Left kidney (tissue), 1 donor: ENCODE measurements at regions not wholly inside any gene's neighbourhood (a gene's known extent, or its start where the extent isn't known, plus 50 kb on each side); places are given as distances from the start of the nearest gene placed in this dataset.

Source experiments
- DNase-seq: peaks from one replicate; pipeline ENCODE4 v3.0.0-alpha.2; 2013

DNA sequence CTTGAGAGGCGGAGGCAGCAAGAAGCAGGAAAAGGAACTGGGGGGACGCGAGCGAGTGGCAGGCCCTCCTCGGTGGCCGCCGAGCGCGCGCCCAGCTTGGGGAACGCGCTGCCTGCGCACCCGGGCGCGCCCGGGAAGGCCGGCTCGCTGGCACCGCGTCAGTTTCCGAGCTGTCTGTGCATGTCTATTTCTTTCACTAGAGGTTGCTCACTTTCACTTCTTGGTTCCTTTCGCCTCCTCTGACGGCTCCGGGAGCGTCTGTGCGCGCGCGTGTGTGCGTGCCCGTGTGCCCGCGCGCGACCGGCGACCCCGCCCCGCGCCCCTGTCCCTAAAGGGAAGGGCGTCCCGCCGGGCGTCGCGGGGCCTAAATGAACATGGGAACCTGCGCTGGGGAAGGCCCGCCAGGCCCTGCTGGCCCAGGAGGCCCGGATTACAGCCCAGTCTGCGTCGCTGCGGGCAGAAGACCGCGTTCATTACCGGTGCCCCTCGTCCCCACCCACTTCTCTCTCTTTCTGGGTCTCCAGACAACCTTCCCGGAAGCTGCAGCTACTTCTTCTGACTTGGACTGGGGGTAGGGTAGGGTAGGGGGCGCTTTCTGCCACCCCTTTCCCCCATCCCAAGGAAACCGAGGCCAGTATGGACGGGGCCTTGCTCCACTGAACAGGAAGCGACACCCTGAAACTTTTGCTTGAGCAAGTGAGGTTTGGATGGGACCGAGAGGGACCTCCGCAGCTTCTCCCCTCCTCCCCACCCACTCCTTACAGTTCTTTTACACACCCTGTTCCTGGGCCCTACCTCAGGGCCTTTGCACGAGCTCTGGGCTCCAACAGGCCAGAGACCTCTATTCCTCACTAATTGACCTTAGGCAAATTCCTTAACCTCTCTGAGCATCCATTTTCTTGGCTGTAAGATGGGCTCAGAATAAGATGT is 205.8 kb upstream of the IER5L start:
- DNase-seq = peak; percentile 71

DNA sequence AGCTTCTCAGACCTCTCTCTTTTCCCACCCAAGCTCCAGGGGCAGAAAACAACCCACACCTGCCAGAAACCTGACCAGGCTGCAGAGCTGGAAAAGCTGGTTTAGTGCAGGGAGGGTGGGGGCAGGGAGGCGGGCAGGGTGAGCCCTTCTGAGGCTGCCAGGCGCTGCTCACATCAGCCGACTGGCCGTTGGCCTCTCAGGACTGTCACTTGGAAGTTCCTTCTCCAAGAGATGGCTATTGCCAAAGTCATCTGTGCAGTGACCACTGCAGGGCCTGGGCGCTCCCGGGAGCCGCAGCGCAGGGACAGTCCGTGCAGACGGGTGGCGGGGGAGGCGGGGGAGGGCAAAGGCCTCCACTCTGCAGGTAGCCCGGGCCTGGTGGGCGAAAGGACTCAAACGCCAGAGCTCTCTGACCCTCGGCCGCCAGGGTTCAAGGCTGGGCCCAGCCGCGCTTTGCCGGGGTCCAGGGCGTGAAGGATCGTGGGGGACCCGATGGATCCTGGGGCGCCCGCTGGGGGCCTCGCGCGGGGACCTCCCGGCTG is 205.0 kb upstream of the IER5L start:
- DNase-seq = no peak

DNA sequence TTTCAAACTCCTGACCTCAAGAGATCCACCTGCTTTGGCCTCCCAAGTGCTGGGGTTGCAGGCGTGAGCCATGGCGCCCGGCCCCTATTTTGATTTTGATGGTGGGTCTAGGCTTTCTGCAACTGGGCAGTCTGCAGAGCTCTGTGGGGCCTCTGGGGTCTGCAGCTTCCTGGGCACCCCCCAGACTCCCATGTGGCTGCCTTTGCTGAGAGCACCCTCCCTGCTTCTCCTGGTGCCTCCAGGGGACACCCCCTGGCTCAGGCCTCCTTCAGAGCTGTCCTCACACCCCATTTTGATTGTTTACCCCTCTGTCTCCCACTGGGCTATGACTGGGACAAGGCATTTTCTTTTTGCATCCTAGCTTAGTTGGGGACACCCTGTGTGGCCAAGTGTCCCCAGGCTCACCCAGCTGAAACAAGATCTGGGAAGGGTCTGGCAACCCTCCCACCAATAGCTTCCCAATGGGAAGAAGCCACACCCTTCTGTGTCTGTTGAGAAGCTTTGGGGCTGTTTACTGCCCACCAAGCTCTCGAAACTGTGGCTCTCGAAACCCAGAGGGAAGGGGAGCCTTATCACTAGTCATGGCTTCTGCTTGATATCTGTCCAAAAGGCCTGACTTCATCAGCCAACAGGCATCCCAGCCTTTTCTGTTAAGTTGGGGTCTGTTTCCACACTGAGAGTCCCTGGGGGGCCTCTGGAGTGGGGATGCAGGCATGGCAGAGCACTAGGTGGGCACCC is 204.4 kb upstream of the IER5L start:
- DNase-seq = no peak

DNA sequence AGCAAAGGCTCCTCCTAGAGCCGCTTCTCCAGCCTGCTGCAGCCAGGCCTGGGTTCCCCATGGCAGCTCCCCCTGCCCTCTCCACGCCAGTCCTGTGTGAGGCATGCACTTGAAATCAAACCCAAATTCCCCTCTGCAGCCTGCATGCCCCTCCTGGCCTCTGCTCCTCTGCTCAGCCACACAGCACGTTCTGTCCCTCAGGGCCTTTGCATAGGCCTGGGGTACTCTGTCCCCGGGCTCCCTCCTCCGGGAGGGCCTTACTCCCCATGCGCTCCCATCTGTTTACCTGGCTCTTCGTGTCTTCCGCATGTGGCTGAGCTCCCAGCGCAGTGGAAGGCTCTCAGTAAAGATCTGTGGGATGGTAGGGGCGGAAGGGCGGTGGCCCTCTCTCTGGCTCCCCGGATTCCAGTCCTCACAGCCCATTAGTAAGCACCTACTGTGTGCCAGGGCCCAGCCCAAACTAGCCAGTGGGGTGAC is 203.5 kb upstream of the IER5L start:
- no peak for DNase-seq

DNA sequence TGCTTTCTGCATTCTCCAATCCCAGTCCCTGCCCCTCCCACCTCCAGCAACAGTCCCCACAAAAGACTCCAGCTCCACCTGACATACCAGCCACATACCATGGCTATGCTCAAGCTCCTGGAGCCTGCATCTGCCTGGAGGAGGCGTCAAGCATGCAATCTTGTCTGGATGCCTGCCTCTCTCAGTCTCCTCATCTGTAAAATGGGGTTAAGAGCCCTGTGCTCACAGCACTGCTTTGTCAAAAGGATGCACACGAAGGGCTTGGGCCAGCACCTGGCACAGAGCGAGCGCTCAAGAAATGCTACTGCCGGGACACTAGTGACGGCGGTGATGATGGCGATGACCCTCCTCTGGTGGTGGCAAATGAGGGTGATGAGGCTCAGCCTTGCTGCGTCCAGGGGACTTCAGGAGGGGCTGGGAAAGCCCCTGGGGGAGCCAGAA is 202.9 kb upstream of the IER5L start:
- DNase-seq = no peak

DNA sequence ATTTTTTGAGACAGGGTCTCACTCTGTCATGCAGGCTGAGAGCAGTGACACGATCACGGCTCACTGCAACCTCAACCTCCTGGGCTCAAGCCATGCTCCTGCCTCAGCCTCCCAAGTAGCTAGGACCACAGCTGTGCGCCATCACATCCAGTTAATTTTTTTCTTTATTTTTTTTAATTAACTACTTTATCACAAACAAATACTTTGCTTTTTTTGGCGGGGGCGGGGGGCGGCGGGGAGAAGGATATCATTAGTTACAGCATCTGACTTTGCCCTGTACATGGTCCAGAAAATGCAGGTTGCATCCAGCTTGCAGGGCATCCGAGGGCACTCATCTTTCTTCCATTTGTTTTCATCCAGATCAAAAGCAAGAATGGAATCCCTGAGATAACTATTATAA is 201.8 kb upstream of the IER5L start:
- DNase-seq = no peak

DNA sequence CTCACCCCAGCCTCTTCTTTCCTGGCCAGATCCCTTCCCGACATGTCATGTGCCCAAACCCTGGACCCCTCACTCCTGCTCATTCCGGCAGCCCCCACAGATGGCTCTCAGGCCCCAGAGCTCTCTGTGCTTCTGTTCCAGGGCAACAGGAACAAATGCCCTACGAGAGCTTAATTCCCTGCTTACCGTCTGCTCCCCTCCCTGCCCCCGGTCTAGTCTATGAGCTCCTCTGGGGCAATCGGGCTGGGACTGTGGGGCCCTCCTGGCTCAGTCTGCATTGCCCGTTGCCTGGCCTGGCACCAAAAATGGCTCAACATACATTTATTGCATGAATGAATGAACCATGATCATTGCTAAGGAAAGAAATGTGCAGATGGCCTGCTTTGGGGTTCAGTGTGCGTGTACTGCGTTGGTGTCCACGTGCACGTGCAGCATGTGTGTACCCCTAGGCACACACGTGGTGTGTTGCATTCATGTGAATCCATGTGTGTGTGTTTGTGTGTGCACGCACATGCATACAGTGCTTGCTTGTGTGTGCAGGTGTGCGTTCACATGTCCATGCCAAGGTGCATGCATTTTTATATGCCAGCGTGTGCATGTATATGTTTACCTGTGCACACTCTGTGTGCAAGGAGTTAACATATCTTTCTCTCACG is 201.2 kb upstream of the IER5L start:
- no peak for DNase-seq

DNA sequence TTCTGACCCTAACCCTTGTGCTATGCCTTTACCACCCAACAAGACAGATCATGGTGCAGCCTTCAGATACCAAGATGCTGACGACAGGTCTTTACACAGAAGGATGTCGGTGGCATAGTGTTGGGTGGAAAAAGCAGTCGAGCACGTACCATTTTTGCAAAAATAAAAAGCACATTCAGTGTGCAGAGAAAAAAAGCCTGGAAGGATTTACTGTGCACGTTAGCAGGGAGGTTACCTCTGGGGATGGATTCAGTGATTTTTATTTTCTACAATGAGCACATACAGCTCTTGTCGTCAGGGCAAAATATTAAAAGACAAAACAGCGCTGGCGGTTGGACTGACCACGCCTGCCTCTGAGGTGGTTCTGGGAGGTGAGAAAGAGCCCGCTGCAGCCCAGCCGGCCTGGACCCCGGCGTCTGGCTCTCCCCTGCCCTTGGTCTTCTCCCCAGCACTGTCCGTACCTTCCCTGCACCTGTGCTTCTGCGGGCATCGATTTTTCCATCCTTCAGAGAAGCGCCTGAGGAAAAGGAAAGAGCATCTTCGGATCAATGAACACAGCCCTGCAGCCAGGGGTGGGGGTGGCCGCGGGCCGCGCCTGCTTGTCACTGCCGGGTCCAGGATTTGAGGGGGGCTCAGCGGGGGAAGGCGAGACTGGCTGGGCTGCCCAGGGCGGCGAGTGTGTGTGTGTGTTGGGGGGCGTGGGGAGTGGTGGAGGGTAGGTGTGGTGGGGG is 200.0 kb upstream of the IER5L start:
- DNase-seq = no peak

DNA sequence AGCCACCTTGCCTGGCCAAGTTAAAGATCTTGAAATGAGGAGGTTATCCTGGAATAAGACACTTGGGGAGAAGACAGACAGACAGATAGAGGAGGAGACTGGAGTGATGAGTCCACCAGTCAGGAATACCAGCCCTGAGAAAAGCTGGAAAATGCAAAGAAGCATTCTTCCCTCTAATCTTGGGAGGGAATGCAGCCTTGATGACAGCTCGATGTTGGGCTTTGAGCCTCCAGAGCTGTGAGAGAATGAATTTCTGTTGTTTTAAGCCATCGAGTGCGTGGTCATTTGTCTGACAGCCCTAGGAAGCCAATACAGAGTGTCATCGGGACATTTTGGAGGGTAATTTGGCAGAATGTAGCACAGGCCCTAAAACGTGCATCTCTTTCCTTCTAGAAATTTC is 199.1 kb upstream of the IER5L start:
- DNase-seq = no peak

DNA sequence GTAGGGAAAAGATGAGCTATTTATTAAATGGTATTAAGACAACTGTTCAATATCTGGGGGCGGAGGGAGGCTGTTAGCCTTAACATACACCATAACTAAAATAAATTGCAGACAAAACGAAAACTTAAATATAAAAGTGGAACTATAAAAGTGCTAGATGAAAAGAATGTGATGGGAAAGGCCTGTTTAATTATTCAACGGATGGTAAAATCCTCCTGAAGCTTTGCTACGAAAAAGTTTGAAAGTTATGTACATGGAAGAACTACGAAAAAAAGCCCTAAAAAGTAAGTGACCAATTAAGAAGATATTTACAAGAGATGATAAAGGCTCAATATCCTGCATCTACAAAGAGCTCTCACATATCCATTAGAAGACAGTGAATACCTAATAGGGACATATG is 197.8 kb upstream of the IER5L start:
- no peak for DNase-seq

DNA sequence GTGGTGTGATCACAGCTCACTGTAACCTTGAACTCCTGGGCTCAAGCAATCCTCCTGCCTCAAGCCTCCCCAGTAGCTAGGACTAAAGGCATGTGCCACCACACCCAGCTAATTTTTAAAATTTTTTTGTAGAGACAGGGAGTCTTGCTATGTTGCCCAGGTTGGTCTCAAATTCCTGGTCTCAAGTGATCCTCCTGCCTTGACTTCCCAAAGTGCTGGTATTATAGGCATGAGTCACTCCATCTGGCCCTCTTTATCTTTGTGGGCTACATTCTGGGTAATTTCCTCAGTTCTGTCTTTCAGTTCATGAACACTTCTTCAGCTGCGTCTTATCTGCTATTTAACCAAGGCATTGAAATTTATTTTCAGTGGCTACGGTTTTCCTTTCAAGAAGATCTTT is 196.6 kb upstream of the IER5L start:
- no peak for DNase-seq

DNA sequence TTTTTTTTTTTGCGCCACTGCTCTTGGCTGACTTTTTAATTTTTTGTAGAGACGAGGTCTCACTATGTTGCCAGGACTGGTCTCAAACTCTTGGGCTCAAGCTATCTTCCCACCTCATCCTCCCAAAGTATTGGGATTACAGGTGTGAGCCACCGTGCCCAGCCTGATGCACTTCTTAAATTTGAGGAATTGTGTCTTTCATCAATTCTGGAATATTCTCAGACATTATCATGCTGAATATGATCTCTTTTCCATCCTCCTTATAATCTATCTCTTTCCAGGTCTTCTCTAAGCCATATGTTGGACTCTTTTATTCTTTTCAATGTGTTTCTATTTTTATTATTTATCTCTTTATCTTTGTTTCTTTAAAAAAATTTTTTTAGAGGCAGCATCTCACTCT is 196.2 kb upstream of the IER5L start:
- DNase-seq = no peak

DNA sequence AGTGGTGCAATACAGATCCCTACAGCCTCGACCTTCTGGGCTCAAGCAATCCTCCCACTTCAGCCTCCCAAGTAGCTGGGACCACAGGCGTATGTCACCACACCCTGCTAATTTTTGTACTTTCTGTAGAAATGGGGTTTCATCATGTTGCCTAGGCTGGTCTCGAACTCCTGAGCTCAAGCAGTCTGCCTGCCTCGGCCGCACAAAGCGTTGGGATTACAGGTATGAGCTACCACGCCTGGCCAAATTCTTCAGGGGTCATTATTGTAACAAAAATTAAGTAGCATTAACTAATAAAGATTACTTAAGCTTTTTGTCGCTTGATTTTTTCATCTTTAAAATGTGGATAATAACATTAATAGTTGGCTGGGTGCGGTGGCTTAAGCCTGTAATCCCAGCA is 195.3 kb upstream of the IER5L start:
- no peak for DNase-seq

DNA sequence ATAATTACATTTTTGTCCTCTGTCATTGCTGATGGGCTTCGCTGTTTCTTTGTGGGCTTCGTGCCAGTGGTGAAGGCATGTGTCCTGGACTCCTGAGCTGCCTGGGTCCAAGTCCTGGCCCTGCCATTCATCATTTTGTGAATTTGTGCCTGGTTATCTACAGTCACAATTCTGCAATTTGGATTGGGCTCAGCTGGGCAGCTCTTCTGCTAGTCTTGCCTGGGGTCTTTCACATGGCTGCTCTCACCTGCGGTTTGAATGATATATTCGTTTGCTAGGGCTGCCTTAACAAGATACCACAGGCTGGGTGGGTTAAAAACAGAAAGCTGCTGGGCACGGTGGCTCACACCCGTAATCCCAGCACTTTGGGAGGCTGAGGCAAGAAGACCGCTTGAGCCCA is 192.7 kb upstream of the IER5L start:
- DNase-seq = no peak

DNA sequence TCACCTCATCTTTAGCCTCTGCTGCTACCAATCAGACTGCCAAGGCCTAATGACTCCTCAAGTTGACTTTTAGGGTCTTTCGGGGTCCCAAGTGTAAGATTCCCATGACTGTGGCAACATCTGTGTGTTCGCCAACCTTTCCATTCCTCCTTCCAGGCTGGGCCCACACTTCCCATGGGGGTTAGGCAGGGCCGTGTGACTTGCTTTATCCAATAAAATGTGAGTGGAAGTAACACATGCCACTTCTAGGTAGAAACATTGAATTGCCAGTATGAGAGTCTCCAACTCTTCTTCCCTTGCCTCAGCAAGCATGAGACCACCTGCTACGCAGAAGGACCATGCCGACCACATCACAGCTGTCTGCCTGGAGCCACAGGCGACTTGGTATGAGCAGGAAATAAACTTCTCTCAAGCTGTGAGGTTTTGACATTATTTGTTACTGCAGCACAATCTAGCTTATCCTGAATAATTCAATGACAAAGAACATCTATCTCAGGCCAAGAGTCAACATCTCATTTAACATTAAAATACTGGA is 190.4 kb upstream of the IER5L start:
- DNase-seq = no peak

DNA sequence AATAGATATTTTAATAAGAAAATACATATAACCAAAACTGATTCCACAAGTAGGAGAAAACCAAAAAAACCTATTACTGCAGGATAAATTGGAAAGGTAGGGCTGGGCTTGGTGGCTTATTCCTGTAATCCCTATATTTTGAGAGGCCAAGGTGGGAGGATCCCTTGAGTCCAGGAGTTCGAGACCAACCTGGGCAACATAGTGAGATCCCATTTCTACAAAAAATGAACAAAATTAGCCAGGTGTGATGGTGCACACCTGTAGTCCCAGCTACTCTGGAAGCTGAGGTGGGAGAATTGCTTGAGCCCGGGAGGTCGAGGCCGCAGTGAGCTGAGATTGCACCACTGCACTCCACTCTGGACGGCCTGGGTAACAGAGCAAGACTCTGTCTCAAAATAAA is 189.2 kb upstream of the IER5L start:
- DNase-seq = no peak

DNA sequence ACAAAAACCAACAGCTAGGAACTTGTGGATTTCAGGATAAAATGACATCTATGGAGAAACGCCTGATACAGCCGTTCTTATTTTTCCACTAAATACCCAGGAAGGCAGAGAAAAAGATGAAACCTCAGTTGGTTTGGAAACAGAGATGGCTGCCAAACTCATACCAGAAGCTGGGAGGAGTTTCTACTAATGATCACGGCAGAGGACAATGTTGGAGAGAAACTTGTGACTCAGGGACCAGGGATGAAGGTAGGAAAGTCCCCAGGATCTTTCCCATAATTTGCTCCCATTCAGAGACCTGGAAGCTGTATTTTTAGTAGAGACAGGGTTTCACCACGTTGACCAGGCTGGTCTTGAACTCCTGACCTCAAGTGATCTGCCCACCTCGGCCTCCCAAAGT is 187.1 kb upstream of the IER5L start:
- no peak for DNase-seq

DNA sequence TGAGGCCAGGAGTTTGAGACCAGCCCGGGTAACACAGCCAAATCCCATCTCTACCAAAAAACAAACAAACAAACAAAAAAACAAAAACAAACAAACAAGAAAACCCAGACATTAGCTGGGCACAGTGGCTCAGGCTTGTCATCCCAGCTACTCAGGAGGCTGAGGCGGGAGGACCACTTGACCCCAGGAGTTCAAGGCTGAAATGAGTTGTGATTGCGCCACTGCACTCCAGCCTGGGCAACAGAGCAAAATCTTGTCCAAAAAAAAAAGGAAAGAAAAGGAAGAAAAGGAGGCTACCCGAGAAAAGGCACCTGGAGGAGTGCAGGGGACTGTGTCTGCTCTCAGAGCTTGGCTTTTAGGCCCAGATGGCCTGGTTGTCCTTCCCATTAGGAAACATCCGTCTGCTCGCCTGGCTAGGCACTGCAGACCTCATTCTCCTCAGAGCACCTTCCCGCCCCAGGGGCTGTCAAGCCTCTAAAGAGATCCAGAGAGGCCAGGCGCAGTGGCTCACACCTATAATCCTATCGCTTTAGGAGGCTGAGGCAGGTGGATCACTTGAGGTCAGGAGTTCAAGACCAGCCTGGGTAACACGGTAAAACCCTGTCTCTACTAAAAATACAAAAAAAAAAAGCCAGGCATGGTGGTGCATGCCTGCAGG is 185.3 kb upstream of the IER5L start:
- no peak for DNase-seq

DNA sequence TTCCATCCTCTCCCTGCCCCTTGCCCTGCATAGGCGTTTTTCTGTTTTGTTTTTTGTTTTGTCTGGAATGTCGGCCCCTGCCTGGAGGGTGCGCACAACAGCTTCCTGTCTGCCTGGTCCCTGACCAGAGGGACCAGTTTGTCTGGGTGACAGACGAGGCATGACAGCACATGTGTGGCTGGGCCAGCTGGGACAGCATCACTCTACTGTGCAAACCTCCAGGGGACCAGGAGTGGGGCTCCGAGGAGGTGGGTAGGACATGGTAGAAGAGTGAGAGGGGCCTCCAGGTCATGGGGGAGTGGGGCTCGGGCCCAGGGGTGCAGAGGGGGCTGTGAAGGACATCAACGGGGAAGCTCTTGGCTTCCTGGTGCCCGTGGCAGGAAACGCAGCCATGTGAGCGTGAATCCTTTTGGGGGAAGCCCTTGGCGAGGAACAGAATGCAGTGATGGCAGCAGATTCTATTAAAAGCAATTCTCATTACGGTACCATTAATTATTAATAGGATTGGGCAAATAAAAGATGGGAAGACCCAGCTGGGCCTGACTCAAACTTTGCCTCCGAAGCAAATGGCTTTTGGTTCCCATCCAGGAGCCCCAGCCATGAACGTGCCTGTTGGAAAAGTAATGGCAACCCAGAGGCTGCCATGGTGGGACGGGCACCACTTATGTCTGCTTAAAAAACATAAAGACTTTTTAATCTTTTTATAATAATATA is 184.4 kb upstream of the IER5L start:
- DNase-seq = no peak

DNA sequence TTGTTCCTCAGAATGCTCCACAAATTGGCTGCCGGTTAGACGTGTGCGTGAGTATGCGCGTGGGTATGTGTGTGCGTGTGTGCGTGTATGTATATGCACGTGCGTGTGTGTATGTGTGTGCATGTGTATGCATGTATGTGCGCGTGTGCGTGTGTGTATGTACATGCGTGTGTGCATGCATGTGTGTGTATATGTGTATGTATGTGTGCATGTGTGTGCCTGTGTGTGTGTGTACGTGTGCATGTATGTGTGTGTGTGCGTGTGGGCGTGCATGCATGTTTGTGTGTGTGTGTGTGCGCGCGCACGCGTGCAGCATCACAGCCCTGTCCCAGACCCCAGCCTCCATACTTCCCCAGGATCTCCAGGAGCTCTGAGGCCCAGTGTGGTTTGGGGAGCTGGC is 183.1 kb upstream of the IER5L start:
- no peak for DNase-seq
